Fibroblast of villous mesenchyme (primary cell): ENCODE measurements at regions not wholly inside any gene's neighbourhood (a gene's known extent, or its start where the extent isn't known, plus 50 kb on each side); places are given as distances from the start of the nearest gene placed in this dataset.
"Not testable (repeated sequence)": the region's sequence is repeated elsewhere in the genome, so short reads cannot be mapped to it uniquely, and the experiment has no call there.

Source experiments
- DNase-seq: peaks from one replicate; pipeline ENCODE4 v3.0.0-alpha.2; 2010; ENCODE audit warnings: low read depth
- H3K4me3 ChIP-seq: 2 replicates; pipeline ENCODE4 v1.5.1; 2011; ENCODE audit warnings: low read depth, mild to moderate bottlenecking, low read length
- CTCF ChIP-seq: IDR thresholded peaks from 2 replicates; pipeline ENCODE4 v1.5.1; 2012; ENCODE audit warnings: low read depth, mild to moderate bottlenecking, low read length; ENCODE audit not compliant: insufficient read depth

- no peak overlapping the region for H3K4me3 ChIP-seq
- no peak for TF ChIP-seq CTCF
- no peak for DNase-seq
These were observed 349.2 kb downstream of the ANKRD30A start for GRCh38 chr10:37474645-37475044.

- H3K4me3 ChIP-seq = no peak overlapping the region
- DNase-seq = no peak
- TF ChIP-seq CTCF = no peak
These were observed 348.5 kb downstream of the ANKRD30A start for GRCh38 chr10:37473906-37474305.

GRCh38 chr10:37467246-37467645, 341.8 kb downstream of the ANKRD30A start:
- H3K4me3 ChIP-seq = no peak overlapping the region
- no peak for TF ChIP-seq CTCF
- no peak for DNase-seq

GRCh38 chr10:37456456-37456855, 331.1 kb downstream of the ANKRD30A start:
- DNase-seq = no peak
- no peak overlapping the region for H3K4me3 ChIP-seq
- no peak for TF ChIP-seq CTCF

- no peak for TF ChIP-seq CTCF
- H3K4me3 ChIP-seq = no peak overlapping the region
- DNase-seq = no peak
These were observed 322.8 kb downstream of the ANKRD30A start for GRCh38 chr10:37448161-37448560.

GRCh38 chr10:37442882-37443281, 317.5 kb downstream of the ANKRD30A start:
- TF ChIP-seq CTCF = no peak
- no peak for DNase-seq
- no peak overlapping the region for H3K4me3 ChIP-seq

GRCh38 chr10:37441224-37441623, 315.8 kb downstream of the ANKRD30A start:
- H3K4me3 ChIP-seq, DNase-seq: not testable (repeated sequence)
